ENCODE measurements at regions not wholly inside any gene's neighbourhood (a gene's known extent, or its start where the extent isn't known, plus 50 kb on each side); places are given as distances from the start of the nearest gene placed in this dataset.
A peak's percentile ranks its signal among the peaks of the same experiment; 100 is the strongest.

- DNase-seq = peak; percentile 49
Measured at GRCh38 chr4:107219681-107220080, 183.6 kb upstream of the DKK2 start.

DNA sequence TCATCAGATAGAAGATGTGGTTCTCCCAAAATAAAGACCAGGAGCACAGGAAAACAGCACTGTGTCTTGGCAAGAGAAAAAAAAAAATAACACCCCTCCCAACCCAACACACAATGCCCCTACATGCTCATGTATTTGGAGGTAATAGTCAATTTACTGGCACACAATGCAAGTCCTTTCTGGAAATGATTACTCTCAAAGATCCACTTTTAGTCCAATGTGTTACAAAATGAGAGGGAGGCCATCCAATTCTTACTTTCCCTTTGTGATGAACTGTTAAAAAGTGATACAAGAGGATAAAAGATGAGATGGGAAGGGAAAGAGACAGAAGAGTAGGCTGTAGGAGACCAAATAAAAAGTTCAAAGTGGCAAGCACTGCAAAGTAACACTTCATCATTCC is 180.3 kb upstream of the DKK2 start:
- DNase-seq = no peak

- no peak for DNase-seq
Measured at GRCh38 chr4:107215222-107215621, 179.1 kb upstream of the DKK2 start.

GRCh38 chr4:107213880-107214279 is 177.8 kb upstream of the DKK2 start:
- peak; percentile 64 for DNase-seq

DNA sequence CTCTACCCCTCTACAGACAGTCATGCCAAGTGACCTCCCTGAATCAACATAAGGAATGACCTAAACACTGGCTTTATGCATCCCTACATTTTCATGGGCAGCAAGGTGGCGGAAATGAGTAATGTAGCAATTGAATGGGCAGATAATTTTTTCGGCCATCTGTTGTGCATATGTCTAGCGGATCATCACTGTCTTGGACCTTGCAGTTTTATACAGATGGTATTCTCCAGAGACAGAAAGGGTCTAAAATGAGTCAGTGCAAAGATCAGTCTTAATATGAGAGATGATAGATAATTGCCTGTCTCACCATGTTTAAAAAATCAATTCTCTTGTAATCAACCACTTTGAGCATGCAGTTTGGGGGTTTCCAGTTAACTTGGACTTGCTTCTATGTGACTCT is 177.3 kb upstream of the DKK2 start:
- peak; percentile 78 for DNase-seq

DNA sequence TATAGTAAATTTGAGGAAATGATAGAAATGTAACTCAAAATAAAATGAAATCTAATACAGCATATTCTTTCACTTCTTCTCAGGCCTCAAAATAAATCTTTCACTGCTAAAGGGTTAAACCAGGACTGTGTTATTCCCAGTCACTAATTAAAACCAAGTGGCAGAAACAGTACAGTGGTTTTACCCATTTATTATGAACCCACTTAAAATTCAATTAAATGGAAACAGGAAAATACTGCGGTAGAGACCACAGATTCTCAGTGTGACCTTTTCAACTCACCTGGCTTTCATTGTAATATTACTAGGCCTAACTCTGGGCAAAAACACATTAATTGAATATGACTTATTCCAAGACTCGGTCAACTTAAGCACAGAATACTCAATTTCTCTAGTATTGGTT is 176.5 kb upstream of the DKK2 start:
- DNase-seq = peak; percentile 65

- peak; percentile 68 for DNase-seq
Measured at GRCh38 chr4:107210450-107211239, 174.5 kb upstream of the DKK2 start.

DNA sequence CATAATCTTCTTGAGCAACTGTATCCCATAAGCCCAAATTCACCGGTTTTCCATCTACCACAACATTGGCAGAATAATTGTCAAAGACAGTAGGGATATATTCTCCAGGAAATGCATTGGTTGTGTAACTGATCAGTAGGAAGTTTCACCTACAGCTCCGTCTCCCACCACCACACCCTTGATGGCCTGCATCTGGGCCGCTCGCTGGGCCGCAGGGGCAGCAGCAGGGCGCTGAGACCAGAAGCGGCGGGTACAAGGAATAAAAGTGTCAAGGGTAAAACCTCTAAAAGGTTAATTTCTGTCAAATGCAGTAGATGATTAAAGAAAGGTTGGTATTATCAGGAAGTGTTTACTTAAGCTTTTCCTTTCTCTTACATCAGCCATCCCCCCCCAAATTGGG is 167.6 kb upstream of the DKK2 start:
- DNase-seq = no peak

GRCh38 chr4:107202744-107203143 is 166.6 kb upstream of the DKK2 start:
- DNase-seq = no peak

- no peak for DNase-seq
Measured at GRCh38 chr4:107197121-107197520, 161.0 kb upstream of the DKK2 start.

DNA sequence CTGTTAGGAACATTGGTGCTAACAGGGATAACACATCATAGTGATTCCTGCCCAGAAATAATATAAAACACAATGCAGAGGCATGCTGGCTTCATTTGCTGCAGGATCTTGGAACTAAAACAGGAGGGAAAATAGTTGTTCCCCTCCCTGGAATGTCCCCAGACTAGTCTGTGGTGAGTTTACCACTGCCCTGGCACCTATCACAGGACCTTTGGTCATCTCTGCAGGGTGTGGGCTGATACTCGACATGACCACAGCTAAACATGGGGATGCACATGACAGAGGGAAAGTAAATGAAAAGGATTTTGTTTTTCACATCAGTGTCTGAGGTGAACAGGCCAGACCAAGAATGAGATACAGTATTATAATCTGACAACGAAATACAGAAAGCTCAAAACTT is 160.2 kb upstream of the DKK2 start:
- no peak for DNase-seq

GRCh38 chr4:107194005-107194404 is 157.9 kb upstream of the DKK2 start:
- no peak for DNase-seq

- DNase-seq = peak; percentile 60
Measured at GRCh38 chr4:107192601-107193000, 156.5 kb upstream of the DKK2 start.

DNA sequence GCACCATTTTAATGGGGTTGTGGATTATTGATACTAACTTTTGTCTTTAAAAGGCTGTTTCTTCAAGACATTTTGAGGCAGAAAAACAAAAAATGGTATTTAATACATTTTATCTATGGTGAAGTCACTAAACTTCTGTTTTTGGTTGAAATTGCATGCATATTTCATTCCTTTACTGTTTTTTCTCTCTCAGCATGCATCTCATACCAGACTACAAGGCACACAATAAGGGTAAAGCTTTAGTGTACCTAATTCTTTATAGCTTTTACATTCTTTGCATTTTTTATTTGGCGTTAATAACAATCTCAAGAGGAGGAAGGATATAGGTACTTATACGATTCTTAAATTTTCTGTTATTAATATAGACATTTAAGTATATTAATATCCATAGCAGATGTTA is 151.0 kb upstream of the DKK2 start:
- peak; percentile 28 for DNase-seq

DNA sequence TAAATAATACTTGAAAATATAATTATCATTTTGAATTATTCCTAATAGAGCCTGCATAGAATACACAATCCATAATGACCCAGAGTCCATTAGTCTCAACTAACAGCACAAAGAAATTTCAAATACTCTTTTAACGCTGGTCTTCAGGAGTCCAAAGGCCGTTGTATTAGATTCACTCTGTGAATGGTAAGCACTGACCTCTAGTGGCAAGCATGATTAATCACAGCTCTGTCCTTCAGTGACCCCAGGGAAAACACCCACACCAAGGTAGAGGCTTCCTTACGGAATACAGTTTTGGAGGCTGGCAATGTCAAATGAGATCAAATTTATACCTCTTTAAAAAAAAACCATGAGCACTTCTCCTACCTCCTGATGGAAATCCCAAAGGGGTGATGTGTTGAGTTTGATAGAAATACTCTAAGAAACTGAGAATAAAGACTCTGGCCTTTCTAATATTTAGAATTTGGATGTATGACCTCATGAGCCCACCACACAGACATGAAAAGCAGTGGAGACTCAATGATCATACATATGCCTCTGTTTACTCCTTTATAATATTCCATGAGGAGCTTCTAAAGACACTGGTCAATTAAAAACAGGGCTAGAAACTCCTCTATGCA is 147.2 kb upstream of the DKK2 start:
- DNase-seq = peak; percentile 76

GRCh38 chr4:107182347-107182746 is 146.2 kb upstream of the DKK2 start:
- no peak for DNase-seq

DNA sequence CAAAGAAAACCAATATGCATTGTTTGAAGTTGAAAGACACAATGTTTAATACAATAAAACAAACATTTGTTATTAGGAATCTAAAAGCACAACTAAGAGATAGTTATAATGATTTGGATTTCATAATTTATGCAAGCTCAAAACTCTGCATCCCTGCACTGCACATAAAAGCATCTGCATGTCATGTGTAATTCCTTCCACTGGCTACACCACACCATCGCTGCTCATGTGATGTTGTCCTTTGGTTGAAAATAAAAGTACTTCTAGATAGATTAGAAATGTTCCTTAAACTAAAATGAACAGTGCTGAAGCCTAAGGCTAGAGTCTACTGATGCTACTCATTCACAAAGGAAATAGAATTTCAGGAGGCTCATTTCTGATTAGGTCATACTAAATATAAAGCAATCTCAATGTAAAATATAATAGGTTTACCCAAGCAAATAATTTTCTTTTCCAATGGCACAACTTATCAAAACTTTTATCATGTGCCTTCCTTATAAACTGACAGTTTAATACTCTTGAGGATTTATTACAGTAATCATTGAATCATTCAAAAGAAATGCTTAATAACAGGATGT is 130.8 kb upstream of the DKK2 start:
- DNase-seq = no peak

DNA sequence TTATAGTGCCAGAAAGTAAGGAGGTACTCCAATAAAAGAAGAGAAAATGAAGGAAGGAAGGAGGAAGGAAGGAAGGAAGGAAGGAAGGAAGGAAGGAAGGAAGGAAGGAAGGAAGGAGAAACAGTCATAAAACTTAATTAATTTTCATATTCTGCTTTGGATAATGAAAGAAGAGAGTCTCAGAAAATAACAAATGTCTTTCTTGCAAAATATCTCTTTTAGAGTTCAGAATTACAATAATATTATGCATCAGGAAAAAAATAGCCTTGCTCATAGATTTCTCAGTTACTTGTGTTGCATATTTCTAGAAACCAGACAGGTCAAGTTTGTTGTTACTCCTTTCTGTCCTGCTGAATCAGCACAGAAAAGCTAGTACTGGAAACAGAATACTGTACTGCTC is 130.1 kb upstream of the DKK2 start:
- DNase-seq = no peak

DNA sequence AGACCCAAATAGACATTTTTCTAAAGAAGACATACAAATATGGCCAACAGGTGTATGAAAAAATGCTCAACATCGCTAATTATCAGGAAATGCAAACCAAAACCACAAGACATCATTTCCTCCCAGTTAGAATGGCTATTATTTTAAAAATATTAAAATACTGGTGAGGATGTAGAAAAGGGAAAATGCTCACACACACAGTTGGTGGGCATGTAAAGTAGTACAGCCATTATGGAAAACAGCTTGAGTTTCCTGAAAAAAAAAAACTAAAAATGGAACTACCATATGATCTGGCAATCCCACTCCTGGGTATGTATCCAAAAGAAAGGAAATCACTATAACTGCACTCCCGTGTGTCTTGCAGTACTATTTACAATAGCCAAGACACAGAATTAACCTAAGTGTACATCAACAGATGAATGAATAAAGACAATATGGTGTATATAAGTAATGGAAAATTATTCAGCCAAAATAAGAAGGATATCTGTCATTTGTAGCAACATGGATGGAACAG is 128.9 kb upstream of the DKK2 start:
- DNase-seq = no peak

GRCh38 chr4:107156443-107156842 is 120.3 kb upstream of the DKK2 start:
- DNase-seq = no peak

DNA sequence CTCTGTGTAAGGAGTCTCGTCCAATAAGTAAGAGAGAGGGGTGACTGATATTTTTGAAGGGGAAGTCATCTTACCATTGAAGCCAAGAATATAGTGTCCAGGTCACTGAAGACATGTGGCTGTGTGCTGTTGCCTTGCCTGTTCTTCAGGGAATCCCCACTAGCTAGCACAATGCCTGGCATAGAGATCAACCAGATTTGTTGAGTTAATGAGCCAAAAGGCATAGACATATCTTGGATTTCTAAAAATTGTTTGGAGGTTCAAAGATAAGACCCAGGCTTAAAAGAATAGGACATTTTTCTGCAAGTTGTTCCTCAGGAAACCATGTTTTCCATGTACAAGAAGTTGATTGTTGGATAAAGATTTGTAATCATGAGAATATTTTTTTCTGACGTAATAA is 119.3 kb upstream of the DKK2 start:
- no peak for DNase-seq

DNA sequence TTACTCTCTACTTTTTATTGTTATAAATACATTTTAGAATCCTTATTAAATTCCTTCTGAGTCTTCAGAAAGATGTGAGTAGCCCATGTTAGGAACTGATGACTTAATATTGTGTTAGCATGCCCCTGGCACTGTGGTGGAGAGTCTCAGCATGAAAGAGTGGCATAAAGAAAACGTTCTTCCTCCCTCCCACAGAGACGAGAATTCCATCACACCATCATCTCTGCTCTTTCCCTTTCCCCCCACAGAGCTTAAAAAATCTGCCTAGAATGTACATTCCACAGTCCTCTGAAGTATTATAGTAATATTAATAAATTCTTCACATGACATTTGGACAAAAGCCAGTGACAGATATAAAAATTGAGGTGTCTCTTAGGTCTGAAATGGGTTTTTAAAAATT is 117.8 kb upstream of the DKK2 start:
- peak; percentile 48 for DNase-seq

- DNase-seq = peak; percentile 22
Measured at GRCh38 chr4:107153228-107153627, 117.1 kb upstream of the DKK2 start.

GRCh38 chr4:107151173-107151572 is 115.1 kb upstream of the DKK2 start:
- no peak for DNase-seq
